DMS153 treated with DMSO at 0.1 percent for 48 hours (cell line): ENCODE measurements at regions not wholly inside any gene's neighbourhood (a gene's known extent, or its start where the extent isn't known, plus 50 kb on each side); places are given as distances from the start of the nearest gene placed in this dataset.

ENCODE experiments used
- DNase-seq: peaks from one replicate; lab custom pipeline; 2025; ENCODE audit not compliant: unreplicated experiment; lab: John Stamatoyannopoulos, UW

GRCh38 chr14:100399052-100399849 lies 76.1 kb downstream of the SLC25A47 start:
- no peak for DNase-seq

DNA sequence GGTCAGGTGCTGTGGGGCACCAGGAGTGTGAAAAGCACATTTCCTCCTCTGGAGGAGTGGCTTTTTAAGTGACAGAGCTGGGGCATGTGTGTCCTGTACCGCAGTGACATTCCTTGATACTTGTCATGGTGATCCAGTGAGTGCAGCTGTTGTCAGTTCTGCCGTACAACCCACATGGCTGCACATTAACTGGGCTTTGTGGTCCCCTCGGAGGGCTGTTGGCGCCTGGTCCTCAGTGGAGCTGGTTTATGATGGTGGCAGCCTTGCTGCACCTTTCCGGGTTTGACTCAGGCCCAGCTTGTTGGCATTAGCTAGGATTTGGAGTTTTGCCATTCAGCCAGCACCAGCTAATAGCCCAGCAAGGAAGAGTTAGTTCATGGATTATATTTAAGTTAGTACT lies 77.0 kb downstream of the SLC25A47 start:
- no peak for DNase-seq

GRCh38 chr14:100401031-100401692 lies 78.0 kb downstream of the SLC25A47 start:
- DNase-seq, result no peak

DNA sequence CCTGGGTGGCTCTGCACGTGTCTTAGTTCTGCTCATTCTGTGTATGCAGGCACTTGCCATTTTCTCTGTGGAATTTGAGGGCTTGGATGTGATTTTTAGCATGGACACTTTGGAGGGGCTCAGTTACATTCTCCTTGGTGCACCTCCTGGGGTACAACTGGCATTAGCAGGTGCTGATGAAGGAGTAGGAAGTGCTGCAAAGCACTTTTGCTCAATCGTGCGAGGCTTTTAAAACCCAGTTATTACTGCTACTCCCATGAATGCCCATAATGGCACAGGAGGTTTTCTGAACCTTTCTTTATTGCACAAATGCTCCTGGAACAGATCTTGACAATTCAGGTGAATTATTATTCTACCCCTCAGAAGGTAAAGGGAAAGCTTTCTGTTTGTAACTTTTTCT lies 78.7 kb downstream of the SLC25A47 start:
- DNase-seq, result no peak

DNA sequence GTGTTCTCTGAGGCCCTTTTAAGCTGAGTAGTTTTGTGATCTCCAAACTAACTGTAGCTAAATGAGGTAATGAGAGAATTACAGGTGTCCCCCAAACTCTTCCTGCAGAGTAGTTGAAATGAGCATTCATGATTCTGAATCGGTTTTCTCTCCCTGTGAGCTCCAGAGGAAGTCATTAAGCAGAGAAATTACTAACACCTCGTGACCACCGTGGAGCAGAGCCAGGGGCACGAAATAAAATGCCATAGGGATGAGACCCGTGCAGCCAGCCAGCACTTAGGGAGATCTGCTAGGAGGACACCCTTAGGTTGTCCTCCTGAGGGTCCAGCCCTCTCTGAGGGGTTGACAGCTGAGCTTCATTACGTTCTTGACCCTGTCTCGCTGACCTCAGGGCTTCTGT lies 79.5 kb downstream of the SLC25A47 start:
- no peak for DNase-seq

DNA sequence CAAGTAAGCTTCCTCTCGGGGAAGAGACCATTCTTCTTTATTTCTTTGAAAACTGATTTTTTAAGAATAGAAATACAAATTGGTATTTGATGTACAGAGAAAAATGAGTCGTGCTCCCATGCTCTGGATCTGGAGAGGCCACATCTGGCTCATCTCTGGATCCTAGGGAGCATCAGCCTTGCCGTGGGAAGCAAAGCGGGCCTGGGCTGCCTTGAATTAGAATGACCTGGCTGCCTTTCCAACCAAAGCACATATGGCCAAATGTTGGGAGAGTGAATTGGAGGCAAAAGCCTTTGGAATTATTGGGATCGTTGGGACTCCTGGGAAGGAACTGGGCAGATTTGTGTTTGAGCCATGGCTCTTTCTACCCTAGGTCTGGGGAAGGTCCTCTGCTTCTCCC lies 80.0 kb downstream of the SLC25A47 start:
- no peak for DNase-seq

- DNase-seq, result no peak
These were observed 80.7 kb downstream of the SLC25A47 start for GRCh38 chr14:100403802-100404365.

- no peak for DNase-seq
These were observed 81.3 kb downstream of the SLC25A47 start for GRCh38 chr14:100404419-100404818.

- DNase-seq, result no peak
These were observed 82.8 kb downstream of the SLC25A47 start for GRCh38 chr14:100405760-100406455.

DNA sequence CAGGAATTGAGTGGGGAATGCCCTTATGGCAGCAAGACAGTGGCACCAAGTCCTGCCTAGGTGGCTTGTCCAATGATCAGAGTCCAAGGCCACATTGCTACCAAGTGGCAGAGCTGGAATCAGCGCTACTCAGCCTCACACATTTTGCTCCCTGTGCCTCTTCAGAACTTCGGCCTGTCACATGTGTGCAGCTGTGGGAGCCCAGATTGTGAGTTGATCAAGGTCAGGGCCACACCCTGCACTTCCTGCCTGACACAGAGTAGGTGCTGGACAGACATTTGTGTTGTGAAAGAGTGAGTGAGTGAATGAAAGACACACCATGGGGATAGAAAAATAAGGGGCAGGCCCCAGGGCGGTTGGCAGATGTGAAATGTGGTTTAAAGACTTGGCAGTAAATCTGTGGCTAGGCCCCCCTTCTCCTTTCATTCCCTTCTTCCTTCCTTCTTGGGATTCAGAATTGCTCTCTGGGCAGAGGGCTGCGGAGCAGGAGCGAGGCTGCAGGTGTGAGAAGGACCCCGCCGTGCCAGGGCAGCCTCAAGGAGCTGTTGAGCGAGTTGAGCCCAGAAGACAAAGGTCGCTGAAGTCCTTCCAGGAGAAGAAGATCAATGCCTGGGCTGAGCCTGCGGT lies 83.5 kb downstream of the SLC25A47 start:
- no peak for DNase-seq

- DNase-seq, result no peak
These were observed 84.4 kb downstream of the SLC25A47 start for GRCh38 chr14:100407376-100408102.

DNA sequence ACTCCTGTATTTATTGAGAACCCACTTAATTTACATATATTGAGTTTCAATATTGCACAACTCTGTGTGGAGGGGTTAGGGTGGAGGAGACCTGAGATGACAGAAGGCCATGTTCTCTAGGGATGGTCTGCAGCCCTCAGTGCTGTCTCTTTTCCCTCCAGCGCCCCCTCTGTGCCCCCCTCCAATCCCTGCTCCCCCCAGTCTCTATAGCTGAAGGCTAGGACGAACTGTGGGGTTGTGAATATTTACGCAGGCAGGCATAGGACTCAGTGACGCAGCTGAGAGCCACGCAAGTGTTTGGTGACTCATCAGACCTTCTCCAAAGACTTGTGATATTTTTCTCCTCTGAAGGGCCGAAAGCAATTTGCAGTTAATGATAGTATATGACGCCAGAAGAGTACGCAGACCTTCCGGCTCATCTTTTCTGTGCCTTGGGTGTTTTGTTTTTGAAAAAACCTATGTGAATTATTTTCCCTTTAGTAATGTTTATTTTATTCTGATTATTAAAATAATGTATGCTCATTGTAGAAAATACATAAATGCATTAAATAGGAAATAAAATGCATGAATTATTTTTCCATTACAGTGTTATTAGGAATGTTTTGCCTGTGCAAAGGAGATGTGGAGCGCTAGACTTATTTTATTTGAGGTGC lies 85.3 kb downstream of the SLC25A47 start:
- no peak for DNase-seq

DNA sequence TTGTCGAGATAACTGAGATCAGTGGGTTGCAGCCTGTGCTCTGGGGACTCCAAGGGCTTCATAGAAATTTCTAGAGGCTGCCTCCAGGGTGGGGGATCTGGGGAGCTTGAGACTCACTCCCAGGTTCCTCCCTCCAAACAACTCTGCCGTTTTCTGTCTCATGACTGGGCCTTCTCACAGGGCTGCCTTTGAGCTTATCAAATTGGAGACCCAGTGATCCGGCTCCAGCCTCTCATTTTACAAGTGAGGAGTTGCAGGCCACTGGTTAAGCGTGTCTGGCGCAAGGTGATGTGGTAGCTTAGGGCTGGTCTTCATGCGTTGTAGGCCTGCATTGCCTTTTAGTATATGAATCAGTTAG lies 85.8 kb downstream of the SLC25A47 start:
- DNase-seq, result no peak

- no peak for DNase-seq
These were observed 86.5 kb downstream of the SLC25A47 start for GRCh38 chr14:100409651-100410050.

GRCh38 chr14:100410056-100410565 lies 87.0 kb downstream of the SLC25A47 start:
- no peak for DNase-seq

- DNase-seq, result no peak
These were observed 90.6 kb downstream of the SLC25A47 start for GRCh38 chr14:100413699-100414098.

GRCh38 chr14:100415226-100415625 lies 92.1 kb downstream of the SLC25A47 start:
- no peak for DNase-seq

DNA sequence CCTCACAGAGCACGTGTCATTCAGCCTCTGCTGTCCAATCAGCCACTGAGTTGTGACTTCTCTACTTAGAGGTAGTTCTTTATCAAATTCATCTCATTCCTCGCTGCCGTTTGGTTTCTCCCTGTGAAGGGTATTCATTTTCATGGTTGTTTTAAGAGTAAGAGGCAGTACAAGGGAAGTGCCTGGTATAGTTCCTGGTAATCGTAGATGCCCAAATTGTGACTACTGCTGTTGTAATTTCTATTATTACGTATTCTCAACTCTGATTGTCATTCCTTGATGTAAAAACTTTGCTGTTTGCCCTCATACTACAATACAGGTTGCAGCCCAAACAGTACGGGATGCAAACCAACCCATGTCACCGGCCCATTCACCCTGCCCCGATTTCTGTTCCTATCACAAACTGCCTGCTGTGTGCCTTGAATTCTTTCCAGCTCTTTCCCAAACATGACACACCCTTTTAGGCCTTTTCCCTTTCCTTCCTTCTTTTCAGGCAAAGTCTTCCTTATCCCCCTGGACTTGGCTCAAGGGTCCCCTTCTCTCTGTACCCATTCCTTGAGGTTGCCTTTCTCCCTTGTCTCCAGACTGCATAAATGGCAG lies 93.0 kb downstream of the SLC25A47 start:
- DNase-seq, result no peak
